ENCODE measurements at regions not wholly inside any gene's neighbourhood (a gene's known extent, or its start where the extent isn't known, plus 50 kb on each side); places are given as distances from the start of the nearest gene placed in this dataset.

DNA sequence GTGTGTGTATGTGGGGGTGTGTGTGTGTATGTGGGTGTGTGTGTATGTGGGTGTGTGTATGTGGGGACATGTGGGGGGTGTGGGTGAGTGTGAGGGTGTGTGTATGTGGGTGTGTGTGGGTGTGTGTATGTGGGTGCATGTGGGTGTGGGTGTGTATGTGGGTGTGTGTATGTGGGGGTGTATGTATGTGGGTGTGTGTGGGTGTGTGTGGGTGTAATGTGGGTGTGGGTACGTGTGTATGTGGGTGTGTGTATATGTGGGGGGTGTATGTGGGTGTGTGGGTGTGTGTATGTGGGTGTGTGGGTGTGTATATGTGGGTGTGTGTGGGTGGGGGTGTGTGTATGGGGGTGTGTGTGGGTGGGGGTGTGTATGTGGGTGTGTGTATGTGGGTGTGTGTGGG, 106.7 kb downstream of the SPATA19 start:
- TF ChIP-seq GATA2 (IDR thresholded peaks at IDR 0.05; ENCODE audit: low read depth, low read length) (no peak), GATA3 (IDR thresholded peaks at IDR 0.05; ENCODE audit: low read depth, low read length) (no peak)
